GM12872 (cell line): ENCODE measurements at regions not wholly inside any gene's neighbourhood (a gene's known extent, or its start where the extent isn't known, plus 50 kb on each side); places are given as distances from the start of the nearest gene placed in this dataset.

Experiments
- TF ChIP-seq, protein P1 (sequence below): IDR thresholded peaks from 3 replicates; pipeline ENCODE4 v1.5.1; 2011; ENCODE audit warnings: low read depth, mild to moderate bottlenecking, low read length, moderate library complexity; ENCODE audit not compliant: insufficient read depth

- TF ChIP-seq, protein P1, sequence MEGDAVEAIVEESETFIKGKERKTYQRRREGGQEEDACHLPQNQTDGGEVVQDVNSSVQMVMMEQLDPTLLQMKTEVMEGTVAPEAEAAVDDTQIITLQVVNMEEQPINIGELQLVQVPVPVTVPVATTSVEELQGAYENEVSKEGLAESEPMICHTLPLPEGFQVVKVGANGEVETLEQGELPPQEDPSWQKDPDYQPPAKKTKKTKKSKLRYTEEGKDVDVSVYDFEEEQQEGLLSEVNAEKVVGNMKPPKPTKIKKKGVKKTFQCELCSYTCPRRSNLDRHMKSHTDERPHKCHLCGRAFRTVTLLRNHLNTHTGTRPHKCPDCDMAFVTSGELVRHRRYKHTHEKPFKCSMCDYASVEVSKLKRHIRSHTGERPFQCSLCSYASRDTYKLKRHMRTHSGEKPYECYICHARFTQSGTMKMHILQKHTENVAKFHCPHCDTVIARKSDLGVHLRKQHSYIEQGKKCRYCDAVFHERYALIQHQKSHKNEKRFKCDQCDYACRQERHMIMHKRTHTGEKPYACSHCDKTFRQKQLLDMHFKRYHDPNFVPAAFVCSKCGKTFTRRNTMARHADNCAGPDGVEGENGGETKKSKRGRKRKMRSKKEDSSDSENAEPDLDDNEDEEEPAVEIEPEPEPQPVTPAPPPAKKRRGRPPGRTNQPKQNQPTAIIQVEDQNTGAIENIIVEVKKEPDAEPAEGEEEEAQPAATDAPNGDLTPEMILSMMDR = no peak
Measured at GRCh38 chr4:95898226-95898625, 58.3 kb downstream of the PDHA2 start.

DNA sequence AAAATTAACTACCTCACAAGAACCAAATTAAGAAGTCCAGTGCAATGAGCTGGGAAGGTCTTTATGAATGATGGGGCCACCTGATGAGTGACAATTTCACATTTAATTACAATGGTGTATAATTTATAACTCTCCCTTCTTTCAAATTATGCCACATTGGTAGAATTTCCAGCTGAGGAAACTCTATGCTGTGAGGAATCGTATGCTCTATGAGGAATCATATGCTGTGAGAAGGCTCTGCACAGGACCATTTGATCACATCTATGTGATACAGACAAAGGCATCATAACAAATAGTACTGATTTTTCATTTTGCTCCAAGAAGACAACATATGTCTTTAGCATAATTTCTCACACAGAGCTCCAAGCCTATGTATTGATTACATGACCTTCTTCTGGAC, 69.3 kb downstream of the PDHA2 start:
- TF ChIP-seq, protein P1 = no peak

- TF ChIP-seq, protein P1 = no peak
Measured at GRCh38 chr4:95910749-95911148, 70.9 kb downstream of the PDHA2 start.

DNA sequence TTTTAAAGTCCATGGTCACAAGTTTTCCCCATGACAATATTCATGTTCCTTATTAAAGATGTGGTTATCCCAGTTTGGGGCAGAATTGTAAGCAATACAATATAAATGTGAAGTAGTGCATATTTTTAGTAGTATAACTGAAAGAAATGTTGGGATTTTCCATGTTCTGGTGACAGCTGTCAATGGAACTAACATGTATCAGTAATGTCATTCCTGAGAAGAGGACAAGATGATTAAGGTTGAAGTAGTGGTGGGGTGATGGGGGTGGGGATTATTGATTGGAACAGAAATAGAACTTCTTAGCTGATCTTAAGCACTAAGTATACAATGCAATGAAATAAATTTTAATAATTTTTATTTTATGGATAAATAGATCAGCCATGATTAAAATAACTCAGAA, 81.6 kb downstream of the PDHA2 start:
- TF ChIP-seq, protein P1 = no peak

- TF ChIP-seq, protein P1 = no peak
Measured at GRCh38 chr4:95929448-95930064, 89.7 kb downstream of the PDHA2 start.

GRCh38 chr4:95939141-95939540, 99.2 kb downstream of the PDHA2 start:
- TF ChIP-seq, protein P1 = no peak

DNA sequence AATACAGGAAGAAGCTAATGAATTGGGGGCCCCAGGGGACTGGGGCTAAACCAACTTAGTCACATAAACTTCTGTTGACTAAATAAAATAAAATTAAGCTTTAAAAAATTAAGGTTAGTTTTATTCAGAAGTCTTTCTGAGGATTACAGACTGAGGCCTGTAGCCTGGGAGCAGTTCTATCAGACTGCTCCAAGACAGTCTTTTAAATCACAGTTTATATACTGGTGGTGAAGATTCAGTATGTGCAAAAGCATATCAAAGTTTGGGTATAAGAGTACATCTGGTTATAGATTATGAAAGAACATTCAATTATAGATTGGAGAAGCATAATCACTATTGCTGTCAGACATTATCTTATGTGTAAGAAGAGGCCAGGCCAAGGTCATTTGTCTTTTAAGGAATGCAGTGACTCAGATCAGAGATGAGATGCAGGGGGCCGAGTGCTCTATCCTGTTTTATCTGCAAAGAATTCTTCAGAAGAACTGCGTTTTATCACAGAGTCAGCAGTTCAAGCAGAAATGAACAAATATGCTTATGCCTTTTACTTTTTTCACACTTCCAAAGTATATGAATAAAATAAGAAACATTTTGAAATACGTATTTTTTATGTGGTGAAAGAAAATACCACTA, 109.4 kb downstream of the PDHA2 start:
- TF ChIP-seq, protein P1 = no peak
